ENCODE measurements at regions not wholly inside any gene's neighbourhood (a gene's known extent, or its start where the extent isn't known, plus 50 kb on each side); places are given as distances from the start of the nearest gene placed in this dataset.
"Not testable (repeated sequence)": the region's sequence is repeated elsewhere in the genome, so short reads cannot be mapped to it uniquely, and the experiment has no call there.

- Histone ChIP-seq H3K9me3 (no peaks in the 10 kb centered on the region), H3K4me3 (ENCODE audit: low read depth, low read length) (no peak overlapping the region), H3K4me1 (no peaks in the 10 kb centered on the region), H3K36me3 (ENCODE audit: control insufficient read depth, insufficient read depth, low read length) (0 out of 2 replicates have a peak, but pooled peaks cover 1% of the 10 kb centered on the region), H3K27me3 (replicated peaks; ENCODE audit: control insufficient read depth, insufficient read depth, low read length) (no peaks in the 10 kb centered on the region)
- no peak overlapping the region for H3K4me3 Mint-ChIP-seq (ENCODE audit: unreplicated experiment)
- BruUV-seq (replicated peaks): no TSS peak
- H3K36me3 Mint-ChIP-seq (ENCODE audit: insufficient read depth, unreplicated experiment): peaks cover 49% of the 10 kb centered on the region
- peaks cover 9% of the 10 kb centered on the region for H3K9me3 Mint-ChIP-seq (ENCODE audit: unreplicated experiment)
- DNase-seq: no peak
- H3K27me3 Mint-ChIP-seq (ENCODE audit: insufficient read depth, unreplicated experiment): no peaks in the 10 kb centered on the region
- ChIA-PET CTCF (no interaction called here), POLR2A (no interaction called here)
- H3K4me1 Mint-ChIP-seq (ENCODE audit: low read depth, unreplicated experiment): no peaks in the 10 kb centered on the region
- H3K27ac Mint-ChIP-seq (ENCODE audit: unreplicated experiment): no peak overlapping the region
- no peak for TF ChIP-seq CTCF (IDR thresholded peaks at IDR 0.05; ENCODE audit: insufficient read depth in 1 of 2, low read depth in 1 of 2, low read length in 1 of 2, severe bottlenecking in 1 of 2, unreplicated experiment in 1 of 2)
- intact Hi-C loops (cut with micrococcal nuclease; ENCODE audit: unreplicated experiment): no loop called here
Measured at GRCh38 chr6:144690666-144691065, 405.5 kb downstream of the UTRN start.

GRCh38 chr6:144692050-144692449 is 406.9 kb downstream of the UTRN start:
- intact Hi-C loops (cut with micrococcal nuclease; ENCODE audit: unreplicated experiment); H3K4me1 Mint-ChIP-seq (ENCODE audit: low read depth, unreplicated experiment); H3K27me3 ChIP-seq (replicated peaks; ENCODE audit: control insufficient read depth, insufficient read depth, low read length); H3K27me3 Mint-ChIP-seq (ENCODE audit: insufficient read depth, unreplicated experiment); CTCF ChIA-PET; H3K27ac Mint-ChIP-seq (ENCODE audit: unreplicated experiment); H3K4me3 Mint-ChIP-seq (ENCODE audit: unreplicated experiment); H3K4me3 ChIP-seq (ENCODE audit: low read depth, low read length); BruUV-seq (replicated peaks); H3K9me3 Mint-ChIP-seq (ENCODE audit: unreplicated experiment); H3K36me3 ChIP-seq (ENCODE audit: control insufficient read depth, insufficient read depth, low read length); DNase-seq; H3K9me3 ChIP-seq; POLR2A ChIA-PET; H3K4me1 ChIP-seq: not testable (repeated sequence)
- peaks cover 49% of the 10 kb centered on the region for H3K36me3 Mint-ChIP-seq (ENCODE audit: insufficient read depth, unreplicated experiment)

- H3K4me3 Mint-ChIP-seq (ENCODE audit: unreplicated experiment): no peak overlapping the region
- ChIA-PET POLR2A (no interaction called here), CTCF (no interaction called here)
- Histone ChIP-seq H3K9me3 (no peaks in the 10 kb centered on the region), H3K27me3 (replicated peaks; ENCODE audit: control insufficient read depth, insufficient read depth, low read length) (no peaks in the 10 kb centered on the region), H3K36me3 (ENCODE audit: control insufficient read depth, insufficient read depth, low read length) (no peaks in the 10 kb centered on the region), H3K4me3 (ENCODE audit: low read depth, low read length) (no peak overlapping the region), H3K4me1 (no peaks in the 10 kb centered on the region)
- no peaks in the 10 kb centered on the region for H3K27me3 Mint-ChIP-seq (ENCODE audit: insufficient read depth, unreplicated experiment)
- no peak for DNase-seq
- no peaks in the 10 kb centered on the region for H3K4me1 Mint-ChIP-seq (ENCODE audit: low read depth, unreplicated experiment)
- no peak overlapping the region for H3K27ac Mint-ChIP-seq (ENCODE audit: unreplicated experiment)
- peaks cover 39% of the 10 kb centered on the region for H3K36me3 Mint-ChIP-seq (ENCODE audit: insufficient read depth, unreplicated experiment)
- intact Hi-C loops (cut with micrococcal nuclease; ENCODE audit: unreplicated experiment): no loop called here
- peaks cover 9% of the 10 kb centered on the region for H3K9me3 Mint-ChIP-seq (ENCODE audit: unreplicated experiment)
- BruUV-seq (replicated peaks): no TSS peak
- no peak for TF ChIP-seq CTCF (IDR thresholded peaks at IDR 0.05; ENCODE audit: insufficient read depth in 1 of 2, low read depth in 1 of 2, low read length in 1 of 2, severe bottlenecking in 1 of 2, unreplicated experiment in 1 of 2)
Measured at GRCh38 chr6:144695858-144696533, 410.9 kb downstream of the UTRN start.
